Cardiac muscle cell (in vitro differentiated cells and primary cell): ENCODE measurements at regions not wholly inside any gene's neighbourhood (a gene's known extent, or its start where the extent isn't known, plus 50 kb on each side); places are given as distances from the start of the nearest gene placed in this dataset.

Experiments
- DNase-seq, 2 donors: peaks; one replicate each; pipeline versions ENCODE4 v3.0.0 to v3.0.0-alpha.2; 2010 to 2017; ENCODE audit warnings: low read depth in 1 of 2, low spot score in 1 of 2
- H3K27ac ChIP-seq: fragments of 200-600 bp; sonication (generic); 2 replicates; pipeline ENCODE4 v1.5.1; 2016
- H3K27me3 ChIP-seq: fragments of 200-600 bp; sonication (generic); 2 replicates; pipeline ENCODE4 v1.6.0; 2016; ENCODE audit warnings: control low read depth
- H3K36me3 ChIP-seq: fragments of 200-600 bp; sonication (generic); 2 replicates; pipeline ENCODE4 v1.5.1; 2016; ENCODE audit warnings: control low read depth
- H3K4me1 ChIP-seq: fragments of 200-600 bp; sonication (generic); 2 replicates; pipeline ENCODE4 v1.8.1; 2017; ENCODE audit warnings: low read depth, mild to moderate bottlenecking, mixed run types
- H3K4me3 ChIP-seq: fragments of 200-600 bp; sonication (generic); 2 replicates; pipeline ENCODE4 v1.5.1; 2016; ENCODE audit warnings: mild to moderate bottlenecking
- H3K9me3 ChIP-seq: fragments of 200-600 bp; sonication (generic); 2 replicates; pipeline ENCODE4 v1.5.1; 2017; ENCODE audit warnings: low read depth, mild to moderate bottlenecking, control low read depth
- TF ChIP-seq, protein P1 (sequence below): IDR thresholded peaks from 2 replicates; pipeline ENCODE4 v1.5.1; 2012; ENCODE audit warnings: low read depth, mild to moderate bottlenecking, low read length

DNA sequence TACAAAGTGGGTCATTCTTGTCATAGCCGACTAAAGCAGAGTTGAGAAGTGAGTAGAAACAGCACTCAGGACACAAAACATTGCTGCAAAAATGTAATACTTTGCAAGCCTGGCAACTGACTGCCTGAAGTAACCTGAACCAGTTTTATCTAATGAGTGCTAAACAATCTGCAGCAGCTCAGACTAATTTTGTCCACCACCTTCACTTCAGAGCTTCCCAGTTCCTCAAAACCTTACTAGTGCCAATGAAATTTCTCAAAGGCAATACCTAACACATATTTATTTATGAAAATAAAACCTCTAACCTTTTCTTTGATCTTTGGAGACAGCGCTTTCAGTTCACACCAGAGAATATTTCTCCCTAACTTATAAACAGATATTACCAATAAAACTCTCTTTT lies 56.7 kb upstream of the FKBP1C start:
- TF ChIP-seq, protein P1, sequence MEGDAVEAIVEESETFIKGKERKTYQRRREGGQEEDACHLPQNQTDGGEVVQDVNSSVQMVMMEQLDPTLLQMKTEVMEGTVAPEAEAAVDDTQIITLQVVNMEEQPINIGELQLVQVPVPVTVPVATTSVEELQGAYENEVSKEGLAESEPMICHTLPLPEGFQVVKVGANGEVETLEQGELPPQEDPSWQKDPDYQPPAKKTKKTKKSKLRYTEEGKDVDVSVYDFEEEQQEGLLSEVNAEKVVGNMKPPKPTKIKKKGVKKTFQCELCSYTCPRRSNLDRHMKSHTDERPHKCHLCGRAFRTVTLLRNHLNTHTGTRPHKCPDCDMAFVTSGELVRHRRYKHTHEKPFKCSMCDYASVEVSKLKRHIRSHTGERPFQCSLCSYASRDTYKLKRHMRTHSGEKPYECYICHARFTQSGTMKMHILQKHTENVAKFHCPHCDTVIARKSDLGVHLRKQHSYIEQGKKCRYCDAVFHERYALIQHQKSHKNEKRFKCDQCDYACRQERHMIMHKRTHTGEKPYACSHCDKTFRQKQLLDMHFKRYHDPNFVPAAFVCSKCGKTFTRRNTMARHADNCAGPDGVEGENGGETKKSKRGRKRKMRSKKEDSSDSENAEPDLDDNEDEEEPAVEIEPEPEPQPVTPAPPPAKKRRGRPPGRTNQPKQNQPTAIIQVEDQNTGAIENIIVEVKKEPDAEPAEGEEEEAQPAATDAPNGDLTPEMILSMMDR, result no peak
- Histone ChIP-seq H3K27ac (no peak overlapping the region), H3K4me3 (no peak overlapping the region), H3K36me3 (no peaks in the 10 kb centered on the region), H3K27me3 (no peaks in the 10 kb centered on the region), H3K9me3 (no peaks in the 10 kb centered on the region), H3K4me1 (no peaks in the 10 kb centered on the region)
- no peak for DNase-seq
